Neural cell (in vitro differentiated cells): ENCODE measurements at regions not wholly inside any gene's neighbourhood (a gene's known extent, or its start where the extent isn't known, plus 50 kb on each side); places are given as distances from the start of the nearest gene placed in this dataset.
"Not testable (repeated sequence)": the region's sequence is repeated elsewhere in the genome, so short reads cannot be mapped to it uniquely, and the experiment has no call there.

ENCODE experiments used
- H2AFZ ChIP-seq: fragments of 200-600, 300-800 bp; sonication (generic), shearing (Covaris generic); 2 replicates; pipeline ENCODE4 v1.6.0; 2014; ENCODE audit warnings: low read depth, mild to moderate bottlenecking, antibody characterized with exemption, low read length, moderate library complexity
- H3F3A ChIP-seq: fragments of 200-600 bp; shearing (Covaris generic); 2 replicates; pipeline ENCODE4 v1.6.1; 2016; ENCODE audit warnings: mild to moderate bottlenecking, moderate library complexity, mixed read lengths, antibody characterized with exemption, low read length; ENCODE audit not compliant: insufficient read depth, poor library complexity, severe bottlenecking
- H3K27ac ChIP-seq: fragments of 200-600, 300-800 bp; sonication (generic), shearing (Covaris generic); 2 replicates; pipeline ENCODE4 v1.5.1; 2014; ENCODE audit warnings: mild to moderate bottlenecking, low read length, moderate library complexity
- H3K27me3 ChIP-seq: fragments of 300-800, 200-600 bp; sonication (generic), shearing (Covaris generic); 2 replicates; pipeline ENCODE4 v1.6.0; 2014; ENCODE audit warnings: mild to moderate bottlenecking, low read depth, low read length, moderate library complexity; ENCODE audit not compliant: insufficient read depth
- H3K36me3 ChIP-seq: fragments of 300-800, 200-600 bp; sonication (generic), shearing (Covaris generic); 2 replicates; pipeline ENCODE4 v1.5.1; 2014; ENCODE audit warnings: mild to moderate bottlenecking, antibody characterized with exemption, low read length, moderate library complexity; ENCODE audit not compliant: insufficient read depth
- H3K4me2 ChIP-seq: fragments of 300-800, 200-600 bp; sonication (generic), shearing (Covaris generic); 2 replicates; pipeline ENCODE4 v1.6.0; 2014; ENCODE audit warnings: mild to moderate bottlenecking, low read length
- H3K4me3 ChIP-seq: fragments of 300-800, 200-600 bp; sonication (generic), shearing (Covaris generic); 2 replicates; pipeline ENCODE4 v1.5.1; 2014; ENCODE audit warnings: mild to moderate bottlenecking, low read length, moderate library complexity
- H3K79me2 ChIP-seq: fragments of 200-600 bp; shearing (Covaris generic); replicated peaks from 2 replicates; pipeline ENCODE4 v1.6.0; 2014; ENCODE audit warnings: mild to moderate bottlenecking, low read length, moderate library complexity; ENCODE audit not compliant: insufficient read depth
- H3K9ac ChIP-seq: fragments of 300-800, 200-600 bp; sonication (generic), shearing (Covaris generic); 2 replicates; pipeline ENCODE4 v1.6.1; 2016; ENCODE audit warnings: mild to moderate bottlenecking, low read length, mixed read lengths
- H3K9me2 ChIP-seq: fragments of 200-600 bp; shearing (Covaris generic); 2 replicates; pipeline ENCODE4 v1.6.1; 2016; ENCODE audit warnings: mild to moderate bottlenecking, low read length, mixed read lengths; ENCODE audit not compliant: insufficient read depth
- H3K9me3 ChIP-seq: fragments of 200-600, 300-800 bp; sonication (generic), shearing (Covaris generic); 2 replicates; pipeline ENCODE4 v1.6.1; 2016; ENCODE audit warnings: mild to moderate bottlenecking, mixed run types, low read length, moderate library complexity, mixed read lengths
- H4K20me1 ChIP-seq: fragments of 200-600 bp; shearing (Covaris generic); 2 replicates; pipeline ENCODE4 v1.6.1; 2016; ENCODE audit warnings: mild to moderate bottlenecking, mixed run types; ENCODE audit not compliant: insufficient read depth

GRCh38 chr21:10384304-10384861, 137.0 kb upstream of the TPTE start:
- H3K4me3 ChIP-seq, H3K9ac ChIP-seq, H3K79me2 ChIP-seq, H3K27me3 ChIP-seq, H3K27ac ChIP-seq, H3K4me2 ChIP-seq, H4K20me1 ChIP-seq, H3F3A ChIP-seq, H2AFZ ChIP-seq, H3K9me2 ChIP-seq, H3K36me3 ChIP-seq: not testable (repeated sequence)
- peaks cover 25% of the 10 kb centered on the region for H3K9me3 ChIP-seq

- H3K36me3 ChIP-seq, H3K4me2 ChIP-seq, H3K79me2 ChIP-seq, H3K27ac ChIP-seq, H2AFZ ChIP-seq, H3K9ac ChIP-seq, H3K9me2 ChIP-seq, H3K27me3 ChIP-seq, H4K20me1 ChIP-seq, H3K4me3 ChIP-seq, H3F3A ChIP-seq: not testable (repeated sequence)
- H3K9me3 ChIP-seq = peaks cover 25% of the 10 kb centered on the region
These were observed 136.2 kb upstream of the TPTE start for GRCh38 chr21:10385202-10385601.

- not testable (repeated sequence) for H2AFZ ChIP-seq
These were observed 135.4 kb upstream of the TPTE start for GRCh38 chr21:10385898-10386527.

GRCh38 chr21:10387692-10388450, 133.5 kb upstream of the TPTE start:
- not testable (repeated sequence) for H3K36me3 ChIP-seq, H3K9me2 ChIP-seq, H3K79me2 ChIP-seq, H3K4me3 ChIP-seq, H3K27ac ChIP-seq, H3F3A ChIP-seq, H4K20me1 ChIP-seq, H2AFZ ChIP-seq, H3K4me2 ChIP-seq, H3K9ac ChIP-seq, H3K27me3 ChIP-seq
- peaks cover 13% of the 10 kb centered on the region for H3K9me3 ChIP-seq

More at GRCh38 chr21:10385898-10386527, 135.4 kb upstream of the TPTE start:
- not testable (repeated sequence) for H3K79me2 ChIP-seq, H3K9me2 ChIP-seq, H3K9ac ChIP-seq, H4K20me1 ChIP-seq, H3F3A ChIP-seq, H3K36me3 ChIP-seq, H3K4me3 ChIP-seq, H3K4me2 ChIP-seq, H3K27me3 ChIP-seq, H3K27ac ChIP-seq
- peaks cover 25% of the 10 kb centered on the region for H3K9me3 ChIP-seq

- not testable (repeated sequence) for H3K9ac ChIP-seq, H3K36me3 ChIP-seq
- peaks cover 10% of the 10 kb centered on the region for H3K9me3 ChIP-seq
These were observed 132.8 kb upstream of the TPTE start for GRCh38 chr21:10388625-10389024.

GRCh38 chr21:10392301-10392700, 129.1 kb upstream of the TPTE start:
- not testable (repeated sequence) for H4K20me1 ChIP-seq, H3K9ac ChIP-seq, H3K27ac ChIP-seq, H3K36me3 ChIP-seq, H3K79me2 ChIP-seq, H2AFZ ChIP-seq, H3F3A ChIP-seq, H3K9me2 ChIP-seq, H3K9me3 ChIP-seq, H3K4me2 ChIP-seq, H3K27me3 ChIP-seq, H3K4me3 ChIP-seq

More at GRCh38 chr21:10388625-10389024, 132.8 kb upstream of the TPTE start:
- H2AFZ ChIP-seq, H4K20me1 ChIP-seq, H3K4me2 ChIP-seq, H3K9me2 ChIP-seq, H3K27me3 ChIP-seq, H3K27ac ChIP-seq, H3K79me2 ChIP-seq, H3F3A ChIP-seq, H3K4me3 ChIP-seq: not testable (repeated sequence)

GRCh38 chr21:10395963-10396362, 125.4 kb upstream of the TPTE start:
- not testable (repeated sequence) for H3K27me3 ChIP-seq, H3F3A ChIP-seq, H3K9me3 ChIP-seq, H3K27ac ChIP-seq, H3K36me3 ChIP-seq, H4K20me1 ChIP-seq, H2AFZ ChIP-seq, H3K4me3 ChIP-seq, H3K9me2 ChIP-seq, H3K4me2 ChIP-seq, H3K79me2 ChIP-seq, H3K9ac ChIP-seq

GRCh38 chr21:10397495-10397915, 123.9 kb upstream of the TPTE start:
- not testable (repeated sequence) for H3K4me2 ChIP-seq, H3K9ac ChIP-seq, H3K9me2 ChIP-seq, H3K27me3 ChIP-seq, H2AFZ ChIP-seq, H3F3A ChIP-seq, H3K4me3 ChIP-seq, H3K36me3 ChIP-seq, H3K27ac ChIP-seq, H4K20me1 ChIP-seq, H3K79me2 ChIP-seq
- peaks cover 19% of the 10 kb centered on the region for H3K9me3 ChIP-seq
